Ishikawa (cell line): ENCODE measurements at regions not wholly inside any gene's neighbourhood (a gene's known extent, or its start where the extent isn't known, plus 50 kb on each side); places are given as distances from the start of the nearest gene placed in this dataset.

ENCODE experiments used
- CEBPB ChIP-seq: IDR thresholded peaks from 2 replicates; pipeline ENCODE4 v1.6.1; 2012
- CREB1 ChIP-seq: IDR thresholded peaks from 2 replicates; pipeline ENCODE4 v1.6.1; 2012; ENCODE audit warnings: low read depth
- EGR1 ChIP-seq: IDR thresholded peaks from 2 replicates; pipeline ENCODE4 v1.6.1; 2012
- EP300 ChIP-seq: IDR thresholded peaks from 2 replicates; pipeline ENCODE4 v1.6.1; 2012; ENCODE audit warnings: borderline replicate concordance
- FOXM1 ChIP-seq: IDR thresholded peaks from 2 replicates; pipeline ENCODE4 v1.6.1; 2012; ENCODE audit warnings: low read depth, borderline replicate concordance
- NFIC ChIP-seq: IDR thresholded peaks from 2 replicates; pipeline ENCODE4 v1.6.1; 2012
- RAD21 ChIP-seq: IDR thresholded peaks from 2 replicates; pipeline ENCODE4 v1.6.1; 2012; ENCODE audit warnings: low read depth
- REST ChIP-seq: IDR thresholded peaks from 2 replicates; pipeline ENCODE4 v1.6.1; 2012; ENCODE audit warnings: low read depth, mild to moderate bottlenecking
- TAF1 ChIP-seq: IDR thresholded peaks from 2 replicates; pipeline ENCODE4 v1.6.1; 2012; ENCODE audit warnings: low read depth, mild to moderate bottlenecking
- TCF12 ChIP-seq: IDR thresholded peaks from 2 replicates; pipeline ENCODE4 v1.6.1; 2012; ENCODE audit warnings: low read depth
- TEAD4 ChIP-seq: IDR thresholded peaks from 2 replicates; pipeline ENCODE4 v1.6.1; 2012
- USF1 ChIP-seq: IDR thresholded peaks from 2 replicates; pipeline ENCODE4 v1.6.1; 2012
- YY1 ChIP-seq: IDR thresholded peaks from 2 replicates; pipeline ENCODE4 v1.6.1; 2012; ENCODE audit warnings: low read depth
- ZBTB7A ChIP-seq: IDR thresholded peaks from 2 replicates; pipeline ENCODE4 v1.6.1; 2012; ENCODE audit warnings: low read depth
- TF ChIP-seq, protein P1 (sequence below): IDR thresholded peaks from 2 replicates; pipeline ENCODE4 v1.6.1; 2012

DNA sequence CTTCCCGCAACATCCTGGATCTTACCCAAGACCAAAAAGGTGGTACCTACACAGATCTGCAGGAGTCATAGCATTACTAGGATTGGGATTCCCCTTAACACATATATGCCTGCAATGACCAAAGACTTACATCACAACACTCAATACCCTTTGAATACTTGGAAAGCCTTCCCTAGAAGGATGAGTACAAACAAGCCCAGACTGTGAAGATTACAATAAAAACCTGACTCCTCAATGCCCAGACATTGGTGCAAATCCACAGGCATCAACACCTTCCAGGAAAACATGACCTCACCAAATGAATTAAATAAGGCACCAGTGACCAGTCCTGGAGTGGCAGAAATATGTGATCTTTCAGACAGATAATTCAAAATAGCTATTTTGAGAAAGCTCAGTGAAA, 326.8 kb downstream of the TBL1XR1 start:
- TF ChIP-seq TCF12 (no peak), RAD21 (no peak), USF1 (no peak), FOXM1 (no peak), EGR1 (no peak)
- TF ChIP-seq, protein P1, sequence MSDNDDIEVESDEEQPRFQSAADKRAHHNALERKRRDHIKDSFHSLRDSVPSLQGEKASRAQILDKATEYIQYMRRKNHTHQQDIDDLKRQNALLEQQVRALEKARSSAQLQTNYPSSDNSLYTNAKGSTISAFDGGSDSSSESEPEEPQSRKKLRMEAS = no peak

GRCh38 chr3:176867681-176868663, 329.3 kb downstream of the TBL1XR1 start:
- TF ChIP-seq EP300 (no peak), CEBPB (no peak), TEAD4 (no peak), TAF1 (no peak), NFIC (no peak), ZBTB7A (no peak), TCF12 (no peak), FOXM1 (no peak), EGR1 (no peak), CREB1 (no peak), RAD21 (no peak), YY1 (no peak), USF1 (no peak), REST (no peak)
- TF ChIP-seq, protein P1 = no peak

- TF ChIP-seq FOXM1 = no peak
- no peak for TF ChIP-seq CREB1
- TF ChIP-seq, protein P1 = no peak
- TF ChIP-seq TAF1 = no peak
- TF ChIP-seq EGR1 = no peak
- TF ChIP-seq EP300 = no peak
Observed at GRCh38 chr3:176861137-176861536, 336.1 kb downstream of the TBL1XR1 start.

GRCh38 chr3:176856721-176857120, 340.6 kb downstream of the TBL1XR1 start:
- TF ChIP-seq YY1 (no peak), TCF12 (no peak), CREB1 (no peak), NFIC (no peak), USF1 (no peak), ZBTB7A (no peak), EP300 (no peak), TAF1 (no peak), TEAD4 (no peak), FOXM1 (no peak), RAD21 (no peak), CEBPB (no peak), EGR1 (no peak)
- TF ChIP-seq, protein P1 = no peak

- TF ChIP-seq RAD21 (no peak), NFIC (no peak), YY1 (no peak), TAF1 (no peak), EP300 (no peak), TEAD4 (no peak), CREB1 (no peak), ZBTB7A (no peak), USF1 (no peak), CEBPB (no peak), TCF12 (no peak), EGR1 (no peak), REST (no peak), FOXM1 (no peak)
- TF ChIP-seq, protein P1 = no peak
Observed at GRCh38 chr3:176855901-176856486, 341.3 kb downstream of the TBL1XR1 start.
